Caco-2 (cell line): ENCODE measurements at regions not wholly inside any gene's neighbourhood (a gene's known extent, or its start where the extent isn't known, plus 50 kb on each side); places are given as distances from the start of the nearest gene placed in this dataset.

Experiments used
- BruUV-seq: library from RNA; stranded (reverse); fragments of 400-500 nt; replicated peaks from 2 replicates; lab custom pipeline; 2021; lab: Mats Ljungman, UMichigan
- CTCF ChIA-PET: fragments of 300-600 bp; sonication (Branson Sonifier 250); formaldehyde crosslinking; loops from one replicate; lab custom pipeline; 2022; ENCODE audit warnings: antibody characterized with exemption; lab: Charles Lee
- POLR2A ChIA-PET: fragments of 300-600 bp; sonication (Branson Sonifier 250); formaldehyde crosslinking; loops from one replicate; lab custom pipeline; 2022; ENCODE audit warnings: antibody characterized with exemption; lab: Charles Lee
- DNase-seq, 2 experiments: peaks; one replicate each; pipeline versions ENCODE4 v3.0.0 to v3.0.0-alpha.2; 2020 to 2022
- H3K27me3 ChIP-seq: replicated peaks from 2 replicates; pipeline ENCODE4 v1.6.0; 2011; ENCODE audit warnings: low read length; ENCODE audit not compliant: control insufficient read depth, insufficient read depth
- H3K36me3 ChIP-seq: 2 replicates; pipeline ENCODE4 v1.5.1; 2011; ENCODE audit warnings: low read length; ENCODE audit not compliant: control insufficient read depth, insufficient read depth
- H3K4me1 ChIP-seq: fragments of 250-450 bp; sonication (Bioruptor Pico); 2 replicates; pipeline ENCODE4 v1.5.1; 2020; ENCODE audit warnings: mild to moderate bottlenecking
- H3K4me3 ChIP-seq: 2 replicates; pipeline ENCODE4 v1.5.1; 2011; ENCODE audit warnings: low read depth, mild to moderate bottlenecking, control low read depth, low read length
- H3K9me3 ChIP-seq: fragments of 250-450 bp; sonication (Bioruptor Pico); 2 replicates; pipeline ENCODE4 v1.5.1; 2020; ENCODE audit warnings: mild to moderate bottlenecking, moderate library complexity
- H3K27ac Mint-ChIP-seq: one replicate; pipeline ENCODE4 v1.8.0; 2022; ENCODE audit warnings: mixed read lengths; ENCODE audit not compliant: unreplicated experiment
- H3K27me3 Mint-ChIP-seq: one replicate; pipeline ENCODE4 v1.8.0; 2022; ENCODE audit warnings: mixed read lengths; ENCODE audit not compliant: insufficient read depth, unreplicated experiment
- H3K36me3 Mint-ChIP-seq: one replicate; pipeline ENCODE4 v1.8.0; 2022; ENCODE audit warnings: mild to moderate bottlenecking, mixed read lengths; ENCODE audit not compliant: insufficient read depth, unreplicated experiment
- H3K4me1 Mint-ChIP-seq: one replicate; pipeline ENCODE4 v1.8.0; 2022; ENCODE audit warnings: low read depth, mixed read lengths; ENCODE audit not compliant: unreplicated experiment
- H3K4me3 Mint-ChIP-seq: one replicate; pipeline ENCODE4 v1.8.0; 2022; ENCODE audit warnings: mild to moderate bottlenecking, moderate library complexity, mixed read lengths; ENCODE audit not compliant: unreplicated experiment
- H3K9me3 Mint-ChIP-seq: one replicate; pipeline ENCODE4 v1.8.0; 2022; ENCODE audit warnings: mixed read lengths; ENCODE audit not compliant: unreplicated experiment
- intact Hi-C: fragments of 100-400 bp; cut with micrococcal nuclease; formaldehyde crosslinking; loops from one replicate; pipeline ENCODE4 v1.10.0; 2022; ENCODE audit not compliant: unreplicated experiment
- TF ChIP-seq, protein P1 (sequence below), 2 experiments: fragments of 200-600 bp in 1 of 2; IDR thresholded peaks; 1 replicate in 1 of 2; 2 replicates in 1 of 2; pipeline versions ENCODE4 v1.5.1 to v1.8.0; 2011 to 2022; ENCODE audit warnings: antibody characterized with exemption in 1 of 2, control low read depth in 1 of 2, inconsistent platforms in 1 of 2, low read depth in 1 of 2, low read length in 1 of 2, mild to moderate bottlenecking in 1 of 2, moderate library complexity in 1 of 2; ENCODE audit not compliant: insufficient read depth in 1 of 2, severe bottlenecking in 1 of 2, unreplicated experiment in 1 of 2

GRCh38 chr2:46832543-46832942, 83.1 kb downstream of the MCFD2 start:
- intact Hi-C loops = no loop called here
- DNase-seq = no peak
- BruUV-seq = no TSS peak
- Mint-ChIP-seq H3K27ac (no peak overlapping the region), H3K27me3 (peaks cover 3% of the 10 kb centered on the region), H3K4me1 (no peaks in the 10 kb centered on the region), H3K4me3 (no peak overlapping the region), H3K36me3 (no peaks in the 10 kb centered on the region), H3K9me3 (no peaks in the 10 kb centered on the region)
- H3K4me1 ChIP-seq = peaks cover 5% of the 10 kb centered on the region; the same call in 1 of the 2 replicates
- no peak overlapping the region for H3K4me3 ChIP-seq
- no peaks in the 10 kb centered on the region for H3K36me3 ChIP-seq
- CTCF ChIA-PET = no interaction called here
- POLR2A ChIA-PET = no interaction called here
- TF ChIP-seq, protein P1, sequence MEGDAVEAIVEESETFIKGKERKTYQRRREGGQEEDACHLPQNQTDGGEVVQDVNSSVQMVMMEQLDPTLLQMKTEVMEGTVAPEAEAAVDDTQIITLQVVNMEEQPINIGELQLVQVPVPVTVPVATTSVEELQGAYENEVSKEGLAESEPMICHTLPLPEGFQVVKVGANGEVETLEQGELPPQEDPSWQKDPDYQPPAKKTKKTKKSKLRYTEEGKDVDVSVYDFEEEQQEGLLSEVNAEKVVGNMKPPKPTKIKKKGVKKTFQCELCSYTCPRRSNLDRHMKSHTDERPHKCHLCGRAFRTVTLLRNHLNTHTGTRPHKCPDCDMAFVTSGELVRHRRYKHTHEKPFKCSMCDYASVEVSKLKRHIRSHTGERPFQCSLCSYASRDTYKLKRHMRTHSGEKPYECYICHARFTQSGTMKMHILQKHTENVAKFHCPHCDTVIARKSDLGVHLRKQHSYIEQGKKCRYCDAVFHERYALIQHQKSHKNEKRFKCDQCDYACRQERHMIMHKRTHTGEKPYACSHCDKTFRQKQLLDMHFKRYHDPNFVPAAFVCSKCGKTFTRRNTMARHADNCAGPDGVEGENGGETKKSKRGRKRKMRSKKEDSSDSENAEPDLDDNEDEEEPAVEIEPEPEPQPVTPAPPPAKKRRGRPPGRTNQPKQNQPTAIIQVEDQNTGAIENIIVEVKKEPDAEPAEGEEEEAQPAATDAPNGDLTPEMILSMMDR (IDR thresholded peaks at IDR 0.05; ENCODE audit: insufficient read depth in 1 of 2, low read depth in 1 of 2, low read length in 1 of 2, severe bottlenecking in 1 of 2, unreplicated experiment in 1 of 2) = no peak
- H3K9me3 ChIP-seq = peaks cover 3% of the 10 kb centered on the region; the same call in 1 of the 2 replicates
- H3K27me3 ChIP-seq = no peaks in the 10 kb centered on the region

DNA sequence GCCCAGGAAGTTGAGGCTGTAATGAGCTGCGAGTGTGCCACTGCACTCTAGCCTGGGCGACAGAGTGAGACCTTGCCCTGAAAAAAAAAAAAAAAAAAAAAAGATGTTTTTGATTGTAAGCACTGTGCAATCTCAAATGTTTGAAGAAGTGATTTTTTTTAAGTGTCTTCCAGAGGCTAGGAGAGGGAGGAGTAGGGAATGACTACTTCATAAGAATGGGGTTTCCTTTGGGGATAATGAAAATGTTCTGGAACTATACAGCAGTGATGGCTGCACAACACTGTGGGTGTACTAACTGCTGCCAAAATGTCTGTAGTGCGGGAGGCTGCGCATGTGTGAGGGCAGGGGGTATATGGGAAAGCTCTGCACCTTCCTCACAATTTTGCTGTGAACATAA, 83.7 kb downstream of the MCFD2 start:
- Mint-ChIP-seq H3K4me1 (no peaks in the 10 kb centered on the region), H3K27ac (no peak overlapping the region), H3K4me3 (no peak overlapping the region), H3K36me3 (no peaks in the 10 kb centered on the region), H3K27me3 (peaks cover 3% of the 10 kb centered on the region), H3K9me3 (no peaks in the 10 kb centered on the region)
- H3K27me3 ChIP-seq = no peaks in the 10 kb centered on the region
- intact Hi-C loops = loop anchor here (2.0 kb wide), 1 partner anchor 31 kb away; no protein-coding TSS in a partner anchor
- POLR2A ChIA-PET = no interaction called here
- H3K9me3 ChIP-seq = peaks cover 3% of the 10 kb centered on the region; the same call in 1 of the 2 replicates
- CTCF ChIA-PET = interaction anchor here (0.7 kb wide), 1 partner anchor 543 kb away, joined by 5 read pairs; no protein-coding TSS in a partner anchor
- TF ChIP-seq, protein P1 (IDR thresholded peaks at IDR 0.05; ENCODE audit: insufficient read depth in 1 of 2, low read depth in 1 of 2, low read length in 1 of 2, severe bottlenecking in 1 of 2, unreplicated experiment in 1 of 2) = no peak
- BruUV-seq = no TSS peak
- no peak for DNase-seq
- no peak overlapping the region for H3K4me3 ChIP-seq
- peaks cover 5% of the 10 kb centered on the region; the same call in 1 of the 2 replicates for H3K4me1 ChIP-seq
- H3K36me3 ChIP-seq = no peaks in the 10 kb centered on the region

- H3K4me1 ChIP-seq = peaks cover 5% of the 10 kb centered on the region; the same call in 1 of the 2 replicates
- no peak overlapping the region for H3K27ac Mint-ChIP-seq
- no TSS peak for BruUV-seq
- H3K27me3 Mint-ChIP-seq = peaks cover 3% of the 10 kb centered on the region
- CTCF ChIA-PET = interaction anchor here (0.7 kb wide), 1 partner anchor 542 kb away, joined by 5 read pairs; no protein-coding TSS in a partner anchor
- intact Hi-C loops = loop anchor here (2.0 kb wide), 1 partner anchor 30 kb away; no protein-coding TSS in a partner anchor
- no peak overlapping the region for H3K4me3 Mint-ChIP-seq
- no peaks in the 10 kb centered on the region for H3K36me3 Mint-ChIP-seq
- DNase-seq = no peak
- TF ChIP-seq, protein P1 (IDR thresholded peaks at IDR 0.05; ENCODE audit: insufficient read depth in 1 of 2, low read depth in 1 of 2, low read length in 1 of 2, severe bottlenecking in 1 of 2, unreplicated experiment in 1 of 2) = no peak
- H3K9me3 Mint-ChIP-seq = no peaks in the 10 kb centered on the region
- H3K4me3 ChIP-seq = no peak overlapping the region
- H3K27me3 ChIP-seq = no peaks in the 10 kb centered on the region
- no peaks in the 10 kb centered on the region for H3K36me3 ChIP-seq
- H3K9me3 ChIP-seq = peaks cover 3% of the 10 kb centered on the region; the same call in 1 of the 2 replicates
- H3K4me1 Mint-ChIP-seq = no peaks in the 10 kb centered on the region
- POLR2A ChIA-PET = no interaction called here
Measured at GRCh38 chr2:46831051-46831868, 84.3 kb downstream of the MCFD2 start.
